Tibial artery (tissue), 4 donors: ENCODE measurements at regions not wholly inside any gene's neighbourhood (a gene's known extent, or its start where the extent isn't known, plus 50 kb on each side); places are given as distances from the start of the nearest gene placed in this dataset.

Experiments
- DNase-seq, 2 donors: peaks; one replicate each; pipeline ENCODE4 v3.0.0-alpha.2; 2019
- H3K27ac ChIP-seq, 2 donors: fragments of 200-600 bp; sonication (generic) in 1 of 2; 1 replicate in 1 of 2; 2 replicates in 1 of 2; pipeline ENCODE4 v1.5.1; 2018 to 2019; ENCODE audit warnings: mild to moderate bottlenecking in 1 of 2
- H3K27me3 ChIP-seq, 2 donors: fragments of 200-600 bp; sonication (generic) in 1 of 2; one replicate each; pipeline versions ENCODE4 v1.5.1 to v1.6.0; 2016 to 2019
- H3K36me3 ChIP-seq, 3 donors: fragments of 200-600 bp; sonication (generic) in 2 of 3; one replicate each; pipeline ENCODE4 v1.5.1; 2016 to 2019; ENCODE audit warnings: mild to moderate bottlenecking in 2 of 3
- H3K4me1 ChIP-seq, 4 donors: fragments of 200-600 bp; sonication (generic) in 2 of 4; 1 replicate in 3 of 4; 2 replicates in 1 of 4; pipeline ENCODE4 v1.5.1; 2016 to 2019
- H3K4me3 ChIP-seq, 2 donors: fragments of 200-600 bp; sonication (generic) in 1 of 2; 1 replicate in 1 of 2; 2 replicates in 1 of 2; pipeline ENCODE4 v1.5.1; 2018 to 2019; ENCODE audit warnings: mild to moderate bottlenecking in 2 of 2
- H3K9me3 ChIP-seq, 3 donors: fragments of 200-600 bp; sonication (generic) in 1 of 3; one replicate each; pipeline ENCODE4 v1.5.1; 2016 to 2019
- intact Hi-C: fragments of 100-400 bp; cut with DNase I; formaldehyde crosslinking; loops from one replicate; pipeline ENCODE4 v1.15.0; 2023; ENCODE audit warnings: low total_unique reads
- TF ChIP-seq, protein P1 (sequence below), 2 experiments: fragments of 200-600 bp in 1 of 2; fragments of 450-650 bp in 1 of 2; IDR thresholded peaks; one replicate each; pipeline ENCODE4 v1.5.1; 2017 to 2019; ENCODE audit warnings: antibody characterized with exemption in 2 of 2, mild to moderate bottlenecking in 1 of 2, moderate library complexity in 1 of 2

DNA sequence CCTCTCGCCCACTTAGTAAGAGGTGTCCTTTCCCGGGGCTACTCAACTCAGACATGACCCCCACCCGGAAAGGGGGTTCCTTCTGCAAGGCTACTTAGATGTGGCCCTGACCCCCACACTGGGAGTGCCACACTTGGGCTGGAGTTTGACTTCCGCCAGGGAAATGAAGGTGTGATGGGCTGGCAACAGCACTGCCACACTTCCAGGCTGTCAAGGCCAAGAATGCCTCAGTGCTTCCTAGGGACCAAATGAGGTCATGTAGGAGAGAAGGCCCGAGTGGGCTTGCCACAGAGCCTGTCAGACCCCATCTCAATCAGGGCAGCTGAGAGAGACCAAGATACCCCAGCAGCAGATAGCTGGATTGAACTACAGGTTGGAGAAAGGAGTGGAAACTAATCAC is 55.5 kb downstream of the DRD1 start:
- H3K27ac ChIP-seq = no peak overlapping the region
- H3K9me3 ChIP-seq = no peaks in the 10 kb centered on the region
- TF ChIP-seq, protein P1, sequence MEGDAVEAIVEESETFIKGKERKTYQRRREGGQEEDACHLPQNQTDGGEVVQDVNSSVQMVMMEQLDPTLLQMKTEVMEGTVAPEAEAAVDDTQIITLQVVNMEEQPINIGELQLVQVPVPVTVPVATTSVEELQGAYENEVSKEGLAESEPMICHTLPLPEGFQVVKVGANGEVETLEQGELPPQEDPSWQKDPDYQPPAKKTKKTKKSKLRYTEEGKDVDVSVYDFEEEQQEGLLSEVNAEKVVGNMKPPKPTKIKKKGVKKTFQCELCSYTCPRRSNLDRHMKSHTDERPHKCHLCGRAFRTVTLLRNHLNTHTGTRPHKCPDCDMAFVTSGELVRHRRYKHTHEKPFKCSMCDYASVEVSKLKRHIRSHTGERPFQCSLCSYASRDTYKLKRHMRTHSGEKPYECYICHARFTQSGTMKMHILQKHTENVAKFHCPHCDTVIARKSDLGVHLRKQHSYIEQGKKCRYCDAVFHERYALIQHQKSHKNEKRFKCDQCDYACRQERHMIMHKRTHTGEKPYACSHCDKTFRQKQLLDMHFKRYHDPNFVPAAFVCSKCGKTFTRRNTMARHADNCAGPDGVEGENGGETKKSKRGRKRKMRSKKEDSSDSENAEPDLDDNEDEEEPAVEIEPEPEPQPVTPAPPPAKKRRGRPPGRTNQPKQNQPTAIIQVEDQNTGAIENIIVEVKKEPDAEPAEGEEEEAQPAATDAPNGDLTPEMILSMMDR (IDR thresholded peaks at IDR 0.05) = no peak
- DNase-seq = no peak
- no peaks in the 10 kb centered on the region for H3K36me3 ChIP-seq
- H3K27me3 ChIP-seq = no peaks in the 10 kb centered on the region
- H3K4me3 ChIP-seq = no peak overlapping the region
- H3K4me1 ChIP-seq = peaks cover 0 to 5% (median 0%) of the 10 kb centered on the region in 4 donors
- intact Hi-C loops = no loop called here

DNA sequence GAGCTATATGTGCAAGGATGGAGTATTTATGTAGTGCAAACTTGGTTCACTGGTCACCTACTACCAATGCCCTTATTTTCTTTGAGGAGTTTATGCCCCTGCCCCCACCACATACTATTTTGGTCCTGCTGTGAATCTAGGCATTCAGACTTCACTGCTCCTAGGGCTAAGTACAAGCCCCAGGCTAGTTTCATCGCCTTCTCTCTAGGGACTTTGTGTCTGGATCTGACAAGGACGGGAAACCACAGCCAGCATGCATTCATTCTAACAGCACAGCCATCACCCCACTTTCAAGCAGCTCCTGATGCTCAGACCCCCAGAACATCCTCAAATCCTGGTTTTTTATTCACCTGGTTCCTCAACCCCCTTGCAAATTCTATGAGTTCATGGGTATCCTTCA is 56.8 kb downstream of the DRD1 start:
- DNase-seq = no peak
- TF ChIP-seq, protein P1 (IDR thresholded peaks at IDR 0.05) = no peak
- Histone ChIP-seq H3K36me3 (no peaks in the 10 kb centered on the region), H3K27me3 (no peaks in the 10 kb centered on the region), H3K9me3 (no peaks in the 10 kb centered on the region), H3K27ac (no peak overlapping the region), H3K4me3 (no peak overlapping the region), H3K4me1 (peaks cover 0 to 5% (median 0%) of the 10 kb centered on the region in 4 donors)
- intact Hi-C loops = no loop called here

DNA sequence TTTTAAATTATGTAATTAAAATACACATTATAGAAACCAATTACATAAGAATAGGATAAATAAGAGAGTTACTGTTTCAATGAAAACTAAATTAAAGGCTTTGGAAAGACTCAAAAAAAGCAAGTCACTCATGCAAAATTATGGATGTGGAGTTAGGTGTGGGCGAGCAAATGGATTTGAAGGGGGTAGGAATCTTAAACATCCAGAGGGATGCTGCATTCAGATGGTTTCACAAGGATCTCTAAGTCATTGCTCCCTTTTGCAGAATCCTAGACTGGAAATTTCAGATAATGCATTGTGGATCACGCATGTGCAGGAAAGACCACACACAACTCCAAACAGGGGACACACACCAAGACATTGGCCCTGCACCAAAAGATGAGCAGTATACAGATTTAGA is 57.5 kb downstream of the DRD1 start:
- no peaks in the 10 kb centered on the region for H3K27me3 ChIP-seq
- no peaks in the 10 kb centered on the region for H3K9me3 ChIP-seq
- peaks cover 0 to 5% (median 0%) of the 10 kb centered on the region in 4 donors for H3K4me1 ChIP-seq
- intact Hi-C loops = no loop called here
- TF ChIP-seq, protein P1 (IDR thresholded peaks at IDR 0.05) = no peak
- no peak overlapping the region for H3K27ac ChIP-seq
- no peaks in the 10 kb centered on the region for H3K36me3 ChIP-seq
- DNase-seq = no peak
- no peak overlapping the region for H3K4me3 ChIP-seq

DNA sequence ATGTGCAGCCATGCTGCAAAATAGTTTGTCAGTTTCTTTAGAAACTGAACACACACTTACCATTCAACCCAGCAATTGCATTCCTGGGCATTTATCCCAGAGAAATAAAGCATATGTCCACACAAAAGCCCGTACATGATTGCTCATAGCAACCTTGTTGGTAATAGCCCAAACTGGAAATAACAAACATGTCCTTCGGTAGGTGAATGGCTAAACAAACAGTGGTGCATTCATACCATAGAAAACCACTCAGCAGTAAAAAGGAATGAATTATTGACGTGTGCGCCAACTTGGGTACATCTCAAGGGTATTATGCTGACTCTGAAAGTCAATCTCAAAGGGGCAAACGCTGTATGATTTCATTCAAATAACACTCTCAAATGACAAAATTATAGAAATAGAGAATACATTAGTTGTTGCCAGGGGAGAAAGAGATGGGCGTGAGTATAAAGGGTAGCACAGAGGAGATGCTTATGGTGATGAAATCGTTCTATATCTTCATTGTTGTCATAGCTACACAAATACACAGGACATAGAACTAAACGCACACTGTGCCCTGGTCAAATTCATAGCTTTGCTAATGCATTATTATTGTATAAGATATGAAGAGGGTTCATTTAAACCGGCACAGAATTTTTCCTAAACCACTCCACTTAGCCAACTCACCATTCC is 58.2 kb downstream of the DRD1 start:
- intact Hi-C loops = no loop called here
- no peaks in the 10 kb centered on the region for H3K36me3 ChIP-seq
- no peak overlapping the region for H3K27ac ChIP-seq
- TF ChIP-seq, protein P1 (IDR thresholded peaks at IDR 0.05) = no peak
- no peaks in the 10 kb centered on the region for H3K27me3 ChIP-seq
- no peak for DNase-seq
- peaks cover 0 to 5% (median 0%) of the 10 kb centered on the region in 4 donors for H3K4me1 ChIP-seq
- no peaks in the 10 kb centered on the region for H3K9me3 ChIP-seq
- H3K4me3 ChIP-seq = no peak overlapping the region

DNA sequence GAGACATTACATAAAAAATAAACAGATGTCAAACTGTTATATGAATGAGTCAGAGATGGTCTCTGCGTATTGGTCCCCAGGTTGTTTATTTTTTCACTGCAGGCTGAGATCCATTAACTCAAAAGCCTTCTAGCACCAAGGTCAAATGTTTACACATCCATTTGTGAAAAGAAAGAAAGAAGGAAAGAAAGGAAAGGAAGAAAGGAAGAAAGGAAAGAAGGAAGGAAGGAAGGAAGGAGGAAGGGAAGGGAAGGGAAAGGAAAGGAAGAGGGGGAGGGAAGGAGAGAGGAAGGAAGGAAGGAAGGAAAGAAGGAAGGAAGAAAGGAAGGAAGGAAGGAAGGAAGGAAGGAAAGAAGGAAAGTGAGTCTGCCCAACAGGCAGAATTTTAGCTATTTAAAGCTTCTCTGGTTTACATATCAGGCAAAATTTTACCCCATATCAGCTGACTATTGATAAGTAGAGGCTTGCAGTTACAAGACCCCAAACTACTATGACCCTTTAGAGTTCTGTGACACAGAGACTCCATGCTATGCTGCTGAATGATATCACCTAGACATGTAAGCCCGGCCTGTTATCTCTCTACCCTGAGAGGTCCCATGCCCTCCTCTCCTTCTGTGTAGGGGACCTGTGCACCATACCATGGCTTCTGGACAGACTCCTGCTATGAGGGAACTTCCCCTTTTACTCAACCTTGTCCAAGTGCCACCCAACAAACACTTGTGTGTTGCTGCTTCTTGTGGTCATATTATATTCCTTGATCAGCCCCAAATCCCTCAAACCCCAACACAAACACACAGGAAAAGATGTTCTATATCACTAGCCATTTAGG is 59.0 kb downstream of the DRD1 start:
- intact Hi-C loops = no loop called here
- Histone ChIP-seq H3K36me3 (no peaks in the 10 kb centered on the region), H3K27me3 (no peaks in the 10 kb centered on the region), H3K9me3 (no peaks in the 10 kb centered on the region), H3K4me1 (peaks cover 0 to 5% (median 0%) of the 10 kb centered on the region in 4 donors), H3K4me3 (no peak overlapping the region), H3K27ac (no peak overlapping the region)
- TF ChIP-seq, protein P1 (IDR thresholded peaks at IDR 0.05) = no peak
- DNase-seq = no peak
